GM19025 (cell line): ENCODE measurements at regions not wholly inside any gene's neighbourhood (a gene's known extent, or its start where the extent isn't known, plus 50 kb on each side); places are given as distances from the start of the nearest gene placed in this dataset.

Experiments
- ATAC-seq: cut with Tn5 transposase; IDR thresholded peaks from one replicate; pipeline ENCODE4 v1.9.1; 2021; ENCODE audit warnings: mild to moderate bottlenecking, low read depth, moderate library complexity; ENCODE audit not compliant: unreplicated experiment

- no peak for ATAC-seq
These were observed 755.5 kb downstream of the SUCLG1 start for GRCh38 chr2:83703598-83703997.

GRCh38 chr2:83696838-83697237 is 762.2 kb downstream of the SUCLG1 start:
- ATAC-seq = no peak

- ATAC-seq = no peak
These were observed 763.5 kb downstream of the SUCLG1 start for GRCh38 chr2:83695530-83695929.

- ATAC-seq = no peak
These were observed 764.0 kb downstream of the SUCLG1 start for GRCh38 chr2:83695037-83695436.

- no peak for ATAC-seq
These were observed 769.7 kb downstream of the SUCLG1 start for GRCh38 chr2:83689402-83689801.

- no peak for ATAC-seq
These were observed 772.2 kb downstream of the SUCLG1 start for GRCh38 chr2:83686863-83687262.

GRCh38 chr2:83674050-83674449 is 785.0 kb downstream of the SUCLG1 start:
- ATAC-seq = no peak

GRCh38 chr2:83665894-83666293 is 793.2 kb downstream of the SUCLG1 start:
- no peak for ATAC-seq

- ATAC-seq = no peak
These were observed 793.9 kb downstream of the SUCLG1 start for GRCh38 chr2:83665154-83665553.

GRCh38 chr2:83661711-83662110 is 797.4 kb downstream of the SUCLG1 start:
- ATAC-seq = no peak

GRCh38 chr2:83654091-83654611 is 804.9 kb downstream of the SUCLG1 start:
- ATAC-seq = no peak

GRCh38 chr2:83650898-83651297 is 808.2 kb downstream of the SUCLG1 start:
- ATAC-seq = no peak

GRCh38 chr2:83650161-83650560 is 808.9 kb downstream of the SUCLG1 start:
- ATAC-seq = no peak

GRCh38 chr2:83640506-83640905 is 818.6 kb downstream of the SUCLG1 start:
- no peak for ATAC-seq

GRCh38 chr2:83633423-83633822 is 825.7 kb downstream of the SUCLG1 start:
- no peak for ATAC-seq

- no peak for ATAC-seq
These were observed 828.7 kb downstream of the SUCLG1 start for GRCh38 chr2:83630351-83630750.

- ATAC-seq = no peak
These were observed 843.6 kb downstream of the SUCLG1 start for GRCh38 chr2:83615511-83615910.

- ATAC-seq = no peak
These were observed 845.9 kb downstream of the SUCLG1 start for GRCh38 chr2:83613178-83613577.

GRCh38 chr2:83602753-83603152 is 856.3 kb downstream of the SUCLG1 start:
- no peak for ATAC-seq

GRCh38 chr2:83596592-83597282 is 862.3 kb downstream of the SUCLG1 start:
- no peak for ATAC-seq

GRCh38 chr2:83595926-83596325 is 863.2 kb downstream of the SUCLG1 start:
- no peak for ATAC-seq

GRCh38 chr2:83595121-83595690 is 863.9 kb downstream of the SUCLG1 start:
- ATAC-seq = no peak
